T47D (cell line): ENCODE measurements at regions not wholly inside any gene's neighbourhood (a gene's known extent, or its start where the extent isn't known, plus 50 kb on each side); places are given as distances from the start of the nearest gene placed in this dataset.
A peak's percentile ranks its signal among the peaks of the same experiment; 100 is the strongest.
"Not testable (repeated sequence)": the region's sequence is repeated elsewhere in the genome, so short reads cannot be mapped to it uniquely, and the experiment has no call there.

Experiments
- DNase-seq, 2 experiments: peaks; one replicate each; pipeline versions ENCODE4 v3.0.0 to v3.0.0-alpha.2; 2011 to 2012; ENCODE audit warnings: low read depth in 1 of 2, low spot score in 1 of 2
- JUND ChIP-seq: IDR thresholded peaks from 2 replicates; pipeline ENCODE4 v1.6.1; 2012; ENCODE audit warnings: low read depth
- in situ Hi-C: cut with HindIII; loops from 2 replicates; pipeline ENCODE4 v1.10.0; 2016; ENCODE audit warnings: low sequenced_read_pairs, low pct_unique_long_range_greater_than_20kb

- peak in 1 of 2 experiments; percentile 10 for DNase-seq
- TF ChIP-seq JUND, result no peak
- in situ Hi-C loops, result no loop called here
Measured at GRCh38 chr13:56670563-56670962, 470.2 kb upstream of the PRR20A start.

- in situ Hi-C loops, result no loop called here
- no peak for DNase-seq
Measured at GRCh38 chr13:56681404-56681803, 459.3 kb upstream of the PRR20A start.

GRCh38 chr13:56687131-56687530, 453.6 kb upstream of the PRR20A start:
- no peak for DNase-seq
- in situ Hi-C loops, result no loop called here
- no peak for TF ChIP-seq JUND

More at GRCh38 chr13:56681404-56681803, 459.3 kb upstream of the PRR20A start:
- no peak for TF ChIP-seq JUND

GRCh38 chr13:56697011-56697410, 443.7 kb upstream of the PRR20A start:
- no peak for DNase-seq
- in situ Hi-C loops, result no loop called here
- no peak for TF ChIP-seq JUND

GRCh38 chr13:56700324-56700723, 440.4 kb upstream of the PRR20A start:
- no peak for TF ChIP-seq JUND
- in situ Hi-C loops, result no loop called here
- no peak for DNase-seq

- in situ Hi-C loops, result no loop called here
- peak in 1 of 2 experiments; percentile 5 for DNase-seq
- TF ChIP-seq JUND, result 0 out of 2 replicates have a peak, but pooled peaks have one; percentile 35
Measured at GRCh38 chr13:56706485-56706884, 434.2 kb upstream of the PRR20A start.

- TF ChIP-seq JUND, result no peak
- no peak for DNase-seq
- in situ Hi-C loops, result no loop called here
Measured at GRCh38 chr13:56713656-56714055, 427.1 kb upstream of the PRR20A start.

- DNase-seq, result no peak
- in situ Hi-C loops, result no loop called here
Measured at GRCh38 chr13:56718791-56719190, 421.9 kb upstream of the PRR20A start.

GRCh38 chr13:56720841-56721240, 419.9 kb upstream of the PRR20A start:
- no peak for TF ChIP-seq JUND
- DNase-seq, result peak in 1 of 2 experiments; percentile 56
- in situ Hi-C loops, result no loop called here

More at GRCh38 chr13:56718791-56719190, 421.9 kb upstream of the PRR20A start:
- no peak for TF ChIP-seq JUND

GRCh38 chr13:56735537-56735942, 405.2 kb upstream of the PRR20A start:
- TF ChIP-seq JUND, result no peak
- in situ Hi-C loops, result no loop called here
- no peak for DNase-seq

GRCh38 chr13:56736966-56737365, 403.8 kb upstream of the PRR20A start:
- TF ChIP-seq JUND, result no peak
- DNase-seq, result no peak

GRCh38 chr13:56752636-56753035, 388.1 kb upstream of the PRR20A start:
- DNase-seq, result no peak
- TF ChIP-seq JUND, result no peak
- in situ Hi-C loops, result no loop called here

More at GRCh38 chr13:56736966-56737365, 403.8 kb upstream of the PRR20A start:
- in situ Hi-C loops, result no loop called here

- peak in 1 of 2 experiments; percentile 53 for DNase-seq
- in situ Hi-C loops, result no loop called here
- TF ChIP-seq JUND, result no peak
Measured at GRCh38 chr13:56755181-56755935, 385.4 kb upstream of the PRR20A start.

- in situ Hi-C loops, DNase-seq: not testable (repeated sequence)
Measured at GRCh38 chr13:56763333-56763732, 377.4 kb upstream of the PRR20A start.
